GM19043 (cell line): ENCODE measurements at regions not wholly inside any gene's neighbourhood (a gene's known extent, or its start where the extent isn't known, plus 50 kb on each side); places are given as distances from the start of the nearest gene placed in this dataset.

Experiments
- ATAC-seq: cut with Tn5 transposase; IDR thresholded peaks from one replicate; pipeline ENCODE4 v1.9.1; 2021; ENCODE audit warnings: low read depth; ENCODE audit not compliant: unreplicated experiment

GRCh38 chr5:116763987-116764866 lies 189.6 kb upstream of the SEMA6A start:
- peak; percentile 70 for ATAC-seq

- ATAC-seq = no peak
These were observed 185.4 kb upstream of the SEMA6A start for GRCh38 chr5:116759860-116760640.

- ATAC-seq = no peak
These were observed 182.7 kb upstream of the SEMA6A start for GRCh38 chr5:116757326-116757725.

GRCh38 chr5:116756531-116756930 lies 181.9 kb upstream of the SEMA6A start:
- ATAC-seq = no peak

- no peak for ATAC-seq
These were observed 179.9 kb upstream of the SEMA6A start for GRCh38 chr5:116754556-116754955.

- no peak for ATAC-seq
These were observed 177.1 kb upstream of the SEMA6A start for GRCh38 chr5:116751684-116752083.

- ATAC-seq = no peak
These were observed 176.3 kb upstream of the SEMA6A start for GRCh38 chr5:116750631-116751580.

GRCh38 chr5:116747881-116748280 lies 173.3 kb upstream of the SEMA6A start:
- no peak for ATAC-seq

GRCh38 chr5:116746668-116747067 lies 172.0 kb upstream of the SEMA6A start:
- no peak for ATAC-seq

GRCh38 chr5:116740771-116741170 lies 166.1 kb upstream of the SEMA6A start:
- no peak for ATAC-seq

GRCh38 chr5:116739571-116739970 lies 164.9 kb upstream of the SEMA6A start:
- no peak for ATAC-seq

- ATAC-seq = no peak
These were observed 164.1 kb upstream of the SEMA6A start for GRCh38 chr5:116738615-116739261.

GRCh38 chr5:116738239-116738614 lies 163.6 kb upstream of the SEMA6A start:
- no peak for ATAC-seq

- no peak for ATAC-seq
These were observed 162.0 kb upstream of the SEMA6A start for GRCh38 chr5:116736671-116737070.

- ATAC-seq = no peak
These were observed 159.7 kb upstream of the SEMA6A start for GRCh38 chr5:116733991-116734975.

GRCh38 chr5:116732591-116732990 lies 158.0 kb upstream of the SEMA6A start:
- ATAC-seq = no peak

GRCh38 chr5:116731432-116731831 lies 156.8 kb upstream of the SEMA6A start:
- no peak for ATAC-seq

GRCh38 chr5:116730706-116731105 lies 156.1 kb upstream of the SEMA6A start:
- ATAC-seq = no peak

GRCh38 chr5:116730185-116730584 lies 155.6 kb upstream of the SEMA6A start:
- no peak for ATAC-seq
